PFSK-1 (cell line): ENCODE measurements at regions not wholly inside any gene's neighbourhood (a gene's known extent, or its start where the extent isn't known, plus 50 kb on each side); places are given as distances from the start of the nearest gene placed in this dataset.

Source experiments
- FOXP2 ChIP-seq: optimal IDR thresholded peaks from 2 replicates; pipeline ENCODE3; 2011; ENCODE audit warnings: borderline replicate concordance, control low read depth, inconsistent platforms; ENCODE audit not compliant: insufficient read depth; ENCODE audit errors: extremely low read length, extremely low read depth
- POLR2AphosphoS5 ChIP-seq: IDR thresholded peaks from 2 replicates; pipeline ENCODE4 v1.6.1; 2012; ENCODE audit warnings: low read depth, mild to moderate bottlenecking, control low read depth, low read length, moderate library complexity
- SIN3A ChIP-seq: IDR thresholded peaks from 2 replicates; pipeline ENCODE4 v1.6.1; 2012; ENCODE audit warnings: mild to moderate bottlenecking, low read length, moderate library complexity, borderline replicate concordance; ENCODE audit not compliant: insufficient read depth
- TAF1 ChIP-seq: IDR thresholded peaks from 2 replicates; pipeline ENCODE4 v1.6.1; 2012; ENCODE audit warnings: low read length, control low read depth, borderline replicate concordance; ENCODE audit not compliant: insufficient read depth
- TF ChIP-seq, protein P1 (sequence below), 2 experiments: IDR thresholded peaks; 2 replicates each; pipeline versions ENCODE4 v1.6.1 to v1.8.0; 2011 to 2012; ENCODE audit warnings: low read depth in 2 of 2, low read length in 2 of 2, control low read depth in 1 of 2, inconsistent platforms in 1 of 2, mild to moderate bottlenecking in 1 of 2, moderate library complexity in 1 of 2; ENCODE audit not compliant: insufficient read depth in 1 of 2

DNA sequence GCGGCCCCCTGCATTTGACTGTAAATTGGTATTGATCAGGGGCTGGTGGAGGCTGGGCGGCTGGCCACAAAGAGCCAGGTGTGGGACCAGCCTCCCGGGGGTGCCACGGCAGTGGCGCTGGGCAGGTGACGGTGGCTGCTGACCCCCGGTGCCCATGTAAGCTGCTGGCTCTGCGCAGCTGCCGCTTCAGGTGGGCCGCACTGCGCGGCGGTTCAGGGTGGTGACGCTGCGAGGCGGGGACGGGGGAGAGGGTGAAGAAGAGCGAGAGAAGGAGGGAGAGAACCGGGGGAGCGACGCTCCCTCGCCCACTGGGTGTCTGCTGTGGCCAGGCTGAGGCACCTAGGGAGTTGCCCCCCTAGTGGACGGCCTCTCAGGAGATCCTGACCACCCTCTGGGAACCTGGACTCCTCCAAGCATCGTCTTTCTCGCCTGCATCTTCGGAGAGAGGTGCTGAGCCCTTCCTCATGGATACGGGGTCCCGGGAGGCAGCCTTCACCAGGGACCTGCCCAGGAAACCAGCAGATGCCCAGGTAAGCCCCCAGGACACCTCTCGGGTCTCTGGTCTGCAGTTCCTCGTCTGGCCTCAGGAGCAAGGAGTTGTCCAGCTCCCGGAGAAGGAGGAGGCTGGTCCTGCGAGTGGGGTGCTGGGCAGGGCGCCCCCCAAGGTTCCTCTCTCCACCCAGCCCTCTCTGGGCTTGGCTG, 77.5 kb upstream of the GATA5 start:
- TF ChIP-seq POLR2AphosphoS5 (no peak), SIN3A (no peak), TAF1 (no peak), FOXP2 (no peak)
- TF ChIP-seq, protein P1, sequence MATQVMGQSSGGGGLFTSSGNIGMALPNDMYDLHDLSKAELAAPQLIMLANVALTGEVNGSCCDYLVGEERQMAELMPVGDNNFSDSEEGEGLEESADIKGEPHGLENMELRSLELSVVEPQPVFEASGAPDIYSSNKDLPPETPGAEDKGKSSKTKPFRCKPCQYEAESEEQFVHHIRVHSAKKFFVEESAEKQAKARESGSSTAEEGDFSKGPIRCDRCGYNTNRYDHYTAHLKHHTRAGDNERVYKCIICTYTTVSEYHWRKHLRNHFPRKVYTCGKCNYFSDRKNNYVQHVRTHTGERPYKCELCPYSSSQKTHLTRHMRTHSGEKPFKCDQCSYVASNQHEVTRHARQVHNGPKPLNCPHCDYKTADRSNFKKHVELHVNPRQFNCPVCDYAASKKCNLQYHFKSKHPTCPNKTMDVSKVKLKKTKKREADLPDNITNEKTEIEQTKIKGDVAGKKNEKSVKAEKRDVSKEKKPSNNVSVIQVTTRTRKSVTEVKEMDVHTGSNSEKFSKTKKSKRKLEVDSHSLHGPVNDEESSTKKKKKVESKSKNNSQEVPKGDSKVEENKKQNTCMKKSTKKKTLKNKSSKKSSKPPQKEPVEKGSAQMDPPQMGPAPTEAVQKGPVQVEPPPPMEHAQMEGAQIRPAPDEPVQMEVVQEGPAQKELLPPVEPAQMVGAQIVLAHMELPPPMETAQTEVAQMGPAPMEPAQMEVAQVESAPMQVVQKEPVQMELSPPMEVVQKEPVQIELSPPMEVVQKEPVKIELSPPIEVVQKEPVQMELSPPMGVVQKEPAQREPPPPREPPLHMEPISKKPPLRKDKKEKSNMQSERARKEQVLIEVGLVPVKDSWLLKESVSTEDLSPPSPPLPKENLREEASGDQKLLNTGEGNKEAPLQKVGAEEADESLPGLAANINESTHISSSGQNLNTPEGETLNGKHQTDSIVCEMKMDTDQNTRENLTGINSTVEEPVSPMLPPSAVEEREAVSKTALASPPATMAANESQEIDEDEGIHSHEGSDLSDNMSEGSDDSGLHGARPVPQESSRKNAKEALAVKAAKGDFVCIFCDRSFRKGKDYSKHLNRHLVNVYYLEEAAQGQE (IDR thresholded peaks at IDR 0.05; ENCODE audit: insufficient read depth in 1 of 2, low read depth in 2 of 2, low read length in 2 of 2) = no peak

DNA sequence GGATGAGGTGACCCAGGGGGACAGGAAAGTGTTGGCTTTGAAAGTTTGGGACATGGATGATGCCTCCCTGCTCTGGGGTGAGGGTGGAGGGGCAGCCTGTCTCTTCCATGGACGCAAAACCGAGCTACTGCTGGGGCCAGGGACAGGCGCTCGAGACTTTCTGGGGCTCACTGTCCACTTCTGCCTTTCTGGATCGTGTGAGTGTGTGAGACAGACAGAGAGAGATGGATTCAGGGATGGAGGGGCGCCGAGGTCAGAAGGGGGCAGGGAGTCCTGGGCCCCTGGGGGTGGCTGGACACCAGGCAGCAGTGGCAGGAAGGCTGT, 78.0 kb upstream of the GATA5 start:
- TF ChIP-seq POLR2AphosphoS5 (no peak), TAF1 (no peak), FOXP2 (no peak), SIN3A (no peak)
- TF ChIP-seq, protein P1 (IDR thresholded peaks at IDR 0.05; ENCODE audit: insufficient read depth in 1 of 2, low read depth in 2 of 2, low read length in 2 of 2) = no peak

DNA sequence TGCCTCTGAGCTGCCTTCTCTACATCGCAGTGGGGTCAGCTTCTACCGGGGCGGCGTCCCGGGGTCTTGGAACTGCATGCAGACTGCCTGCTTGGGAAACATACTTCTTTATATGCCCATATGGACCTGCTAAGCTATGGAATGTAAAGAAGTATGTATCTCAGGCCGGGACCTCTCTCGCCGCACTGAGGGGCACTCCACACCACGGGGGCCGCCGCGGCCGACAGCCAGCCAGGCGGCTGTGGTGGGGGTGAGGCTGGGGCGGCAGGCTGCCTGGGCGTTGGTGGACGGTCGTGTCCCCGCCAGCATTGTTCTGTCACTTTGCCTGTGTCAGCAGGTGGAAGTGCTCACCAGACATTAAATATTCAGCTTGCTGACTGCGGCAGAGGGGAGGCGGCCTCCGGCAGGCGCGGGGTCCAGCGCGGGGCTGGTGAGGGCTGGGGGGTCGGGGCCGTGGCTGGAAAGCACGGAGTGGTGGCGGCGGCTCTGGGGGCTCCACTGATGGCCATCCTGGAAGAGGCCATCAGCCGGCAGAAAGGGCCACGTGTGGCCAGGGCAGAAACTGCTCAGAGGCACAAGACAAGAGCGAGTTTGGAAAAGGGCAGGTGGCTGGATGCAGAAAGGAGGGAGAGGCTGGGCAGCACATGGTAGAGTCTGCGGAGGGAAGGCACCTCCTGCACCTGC, 78.6 kb upstream of the GATA5 start:
- TF ChIP-seq POLR2AphosphoS5 = no peak
- TF ChIP-seq, protein P1 (IDR thresholded peaks at IDR 0.05; ENCODE audit: insufficient read depth in 1 of 2, low read depth in 2 of 2, low read length in 2 of 2) = no peak
- TF ChIP-seq TAF1 = no peak
- no peak for TF ChIP-seq SIN3A
- TF ChIP-seq FOXP2 = no peak

DNA sequence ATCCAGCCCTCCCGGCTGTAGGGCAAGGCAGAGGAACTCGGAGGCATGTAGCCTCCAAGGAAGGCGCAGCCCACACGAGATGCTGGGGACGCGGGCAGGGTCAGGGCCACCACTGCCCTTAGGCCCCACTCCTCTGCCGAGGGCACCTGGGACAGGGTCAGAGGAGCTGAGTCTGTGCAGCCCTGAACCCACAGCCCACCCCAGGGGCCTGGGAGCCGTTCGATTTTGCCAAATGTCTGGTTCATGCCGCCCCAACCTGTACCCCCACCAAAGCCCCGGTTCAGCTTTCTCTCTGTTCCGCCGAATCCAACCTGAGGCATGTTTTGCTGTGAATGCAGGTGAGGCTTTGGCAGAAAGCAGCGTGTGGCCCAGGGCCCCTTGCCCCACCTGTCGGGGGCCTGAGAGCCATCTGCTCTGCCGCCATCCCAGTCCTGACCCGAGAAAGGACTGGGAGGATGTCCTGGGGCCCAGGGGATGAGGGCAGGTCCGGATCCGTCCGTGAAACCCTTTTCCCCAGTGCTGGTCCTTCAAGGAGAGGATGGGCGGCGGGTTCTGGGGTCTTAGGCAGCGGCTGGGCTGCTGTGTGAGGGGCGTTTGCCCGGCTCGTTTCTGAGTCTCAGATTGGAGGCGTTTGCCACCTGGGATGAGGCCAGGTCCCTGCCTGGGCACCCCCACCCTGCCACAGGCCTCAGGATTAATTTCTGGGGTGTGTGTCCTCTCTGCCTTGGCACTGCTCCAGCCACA, 79.3 kb upstream of the GATA5 start:
- TF ChIP-seq FOXP2 (no peak), POLR2AphosphoS5 (no peak), SIN3A (no peak), TAF1 (no peak)
- TF ChIP-seq, protein P1 (IDR thresholded peaks at IDR 0.05; ENCODE audit: insufficient read depth in 1 of 2, low read depth in 2 of 2, low read length in 2 of 2) = no peak
